ENCODE measurements at regions not wholly inside any gene's neighbourhood (a gene's known extent, or its start where the extent isn't known, plus 50 kb on each side); places are given as distances from the start of the nearest gene placed in this dataset.

- no peak for TF ChIP-seq CTCF (conservative IDR thresholded peaks at IDR 0.05; ENCODE audit: low read depth, low read length)
- no peak for TF ChIP-seq EZH2 (IDR thresholded peaks at IDR 0.05; ENCODE audit: borderline replicate concordance, low read depth, low read length, poor library complexity, severe bottlenecking)
These were observed 59.5 kb downstream of the SCN11A start for GRCh38 chr3:38992117-38992760.

All from A673 (cell line).